HG03097 (cell line): ENCODE measurements at regions not wholly inside any gene's neighbourhood (a gene's known extent, or its start where the extent isn't known, plus 50 kb on each side); places are given as distances from the start of the nearest gene placed in this dataset.
A peak's percentile ranks its signal among the peaks of the same experiment; 100 is the strongest.

Experiments
- ATAC-seq: cut with Tn5 transposase; IDR thresholded peaks from one replicate; pipeline ENCODE4 v1.9.1; 2021; ENCODE audit not compliant: unreplicated experiment, low FRiP score

GRCh38 chr9:86893811-86894490 lies 53.4 kb downstream of the GAS1 start:
- ATAC-seq = no peak

DNA sequence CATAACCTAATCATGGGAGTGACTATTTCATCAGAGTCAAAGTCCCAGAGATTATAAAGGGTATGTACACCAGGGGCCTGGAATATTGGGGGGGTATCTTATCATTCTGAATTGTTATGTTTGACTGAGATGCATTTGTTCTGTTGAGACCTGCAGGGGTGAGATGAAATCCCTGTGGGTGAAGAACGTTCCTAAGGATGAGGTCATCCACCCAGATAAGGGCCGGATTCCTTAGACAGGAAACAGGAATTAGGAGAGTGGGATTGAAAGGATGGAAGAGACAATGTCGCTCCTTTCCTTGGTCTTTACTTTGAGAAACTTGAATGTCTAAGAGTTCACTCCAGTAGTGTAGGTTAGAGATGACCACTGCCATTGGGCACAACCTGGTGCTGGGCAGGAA lies 54.7 kb downstream of the GAS1 start:
- ATAC-seq = no peak

- ATAC-seq = no peak
These were observed 55.3 kb downstream of the GAS1 start for GRCh38 chr9:86891886-86892437.

- ATAC-seq = no peak
These were observed 56.2 kb downstream of the GAS1 start for GRCh38 chr9:86891091-86891490.

- no peak for ATAC-seq
These were observed 62.1 kb downstream of the GAS1 start for GRCh38 chr9:86885232-86885631.

GRCh38 chr9:86876621-86877196 lies 70.6 kb downstream of the GAS1 start:
- no peak for ATAC-seq

DNA sequence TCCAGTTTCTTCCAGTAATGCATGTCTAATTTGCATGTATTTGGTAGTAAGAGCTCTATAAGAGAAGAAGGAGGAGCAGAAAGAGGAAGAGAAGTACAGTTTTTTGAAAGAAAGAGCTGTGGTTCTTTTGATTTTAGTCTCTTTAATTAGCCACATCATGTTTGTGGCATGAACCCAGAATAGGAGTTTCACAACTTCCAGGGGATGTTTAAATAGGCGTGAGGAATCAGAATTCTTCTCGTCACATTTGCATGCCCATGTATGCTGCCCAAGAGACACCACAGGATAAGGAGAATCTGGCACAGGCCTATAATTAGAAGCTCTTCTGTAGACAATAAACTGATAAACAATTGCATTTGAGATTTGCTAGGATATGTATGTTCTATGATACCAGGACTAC lies 78.7 kb downstream of the GAS1 start:
- ATAC-seq = no peak

DNA sequence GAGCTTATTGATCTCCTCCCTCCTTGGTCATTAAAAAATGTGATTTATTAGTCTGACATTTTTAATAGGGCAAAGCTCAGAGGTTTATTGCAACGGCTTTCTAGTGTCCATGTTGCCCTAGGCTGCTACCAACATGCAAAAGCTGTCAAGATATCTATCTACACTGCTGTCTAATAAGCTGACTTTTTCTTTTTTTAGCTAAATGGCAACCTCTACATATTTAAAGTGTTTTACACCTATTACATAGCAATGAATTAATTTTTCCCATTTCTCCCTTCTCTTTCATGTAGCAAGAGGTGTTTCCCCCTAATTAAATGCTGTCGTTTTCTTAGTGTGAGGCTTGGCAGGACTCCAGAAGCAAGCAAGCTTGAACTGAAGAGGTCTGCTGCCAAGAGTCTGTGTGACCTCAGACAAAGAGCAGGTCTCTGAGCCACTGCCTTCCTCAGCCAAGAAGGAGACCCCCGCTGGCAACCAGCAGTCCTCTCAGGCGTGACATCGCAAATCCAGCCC lies 79.4 kb downstream of the GAS1 start:
- ATAC-seq = no peak

DNA sequence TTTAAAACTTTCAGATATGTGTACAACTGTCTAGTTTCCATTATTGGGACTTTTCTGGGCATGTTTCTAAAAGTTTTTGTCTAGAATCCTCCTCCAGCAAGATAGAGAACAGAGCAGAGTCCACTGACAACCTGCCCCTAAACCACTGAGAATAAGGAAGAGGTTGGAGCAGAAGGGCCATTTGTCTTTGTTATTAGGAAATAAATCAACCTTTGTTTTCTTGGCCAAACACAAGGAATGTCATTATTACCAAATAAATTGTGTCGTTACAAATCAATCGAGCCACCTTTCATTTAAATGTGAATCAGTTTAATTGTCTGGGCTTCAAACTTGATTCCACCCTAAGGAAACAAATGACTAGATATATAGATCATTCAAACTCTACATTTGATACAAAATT lies 81.4 kb downstream of the GAS1 start:
- no peak for ATAC-seq

DNA sequence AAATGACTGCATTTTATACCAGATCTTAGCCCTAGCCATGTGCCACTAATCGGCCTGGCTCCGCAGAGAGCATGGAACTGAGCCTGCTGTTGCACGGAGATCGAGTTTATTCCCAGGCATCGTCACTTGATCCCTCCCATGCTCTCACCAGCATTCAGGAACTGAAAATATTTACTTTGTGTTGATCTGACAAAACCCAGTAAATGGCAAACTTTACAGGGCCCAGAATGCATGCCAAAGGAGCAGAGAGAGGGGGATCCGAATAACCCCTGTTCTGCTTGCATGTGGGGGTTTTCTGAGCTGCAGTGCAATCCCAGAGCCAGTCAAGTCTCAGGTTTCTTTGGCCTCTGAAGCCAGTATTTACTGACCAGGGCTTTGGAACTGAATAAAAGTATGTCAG lies 87.3 kb downstream of the GAS1 start:
- ATAC-seq = no peak

DNA sequence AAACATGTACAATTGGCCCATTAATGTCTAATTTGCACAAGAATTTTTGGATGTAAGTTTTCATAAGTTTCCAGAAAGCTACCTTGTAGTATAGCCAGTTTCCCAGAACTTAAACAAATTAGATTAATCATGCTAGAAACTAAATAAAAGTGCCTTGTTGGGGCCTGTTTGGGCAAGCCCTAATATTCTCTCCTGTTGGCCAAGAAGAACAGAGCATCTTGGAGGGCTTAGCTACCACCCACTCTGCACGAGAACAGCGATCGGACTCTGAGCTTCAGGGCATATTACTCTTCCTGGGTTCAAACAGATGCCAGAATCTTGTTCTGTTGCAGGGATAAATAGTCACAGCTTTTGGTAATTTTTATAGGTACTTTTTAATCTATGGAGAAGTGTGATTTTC lies 88.2 kb downstream of the GAS1 start:
- ATAC-seq = no peak

- ATAC-seq = no peak
These were observed 89.3 kb downstream of the GAS1 start for GRCh38 chr9:86858009-86858408.

GRCh38 chr9:86856259-86856658 lies 91.0 kb downstream of the GAS1 start:
- no peak for ATAC-seq

- ATAC-seq = no peak
These were observed 92.3 kb downstream of the GAS1 start for GRCh38 chr9:86854898-86855523.

- no peak for ATAC-seq
These were observed 100.7 kb downstream of the GAS1 start for GRCh38 chr9:86846656-86847055.

- ATAC-seq = no peak
These were observed 104.1 kb downstream of the GAS1 start for GRCh38 chr9:86843206-86843605.

GRCh38 chr9:86842573-86842972 lies 104.7 kb downstream of the GAS1 start:
- ATAC-seq = no peak

- no peak for ATAC-seq
These were observed 107.8 kb downstream of the GAS1 start for GRCh38 chr9:86839522-86839921.

- ATAC-seq = no peak
These were observed 108.5 kb downstream of the GAS1 start for GRCh38 chr9:86838519-86839497.

DNA sequence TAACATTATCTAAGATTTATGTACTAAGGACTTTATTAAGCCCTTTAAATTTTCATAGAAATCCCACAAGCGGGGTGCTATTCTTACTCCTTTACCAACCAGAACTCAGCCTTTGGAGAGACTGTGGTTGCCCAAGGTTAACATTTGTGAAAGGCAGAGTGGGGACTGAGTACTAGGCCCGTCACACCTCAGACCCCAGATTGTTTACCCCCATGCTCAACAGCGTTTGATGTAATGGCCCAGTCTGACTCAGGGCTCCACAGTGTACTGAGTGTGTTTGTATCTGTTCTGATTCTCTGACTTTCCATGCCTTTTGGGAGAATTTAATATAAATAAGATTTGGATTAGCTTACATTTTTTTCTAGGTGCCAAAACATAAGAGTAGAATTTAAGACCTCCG lies 110.0 kb downstream of the GAS1 start:
- no peak for ATAC-seq

GRCh38 chr9:86836797-86837196 lies 110.5 kb downstream of the GAS1 start:
- ATAC-seq = peak; percentile 79
